Stimulated activated CD8-positive, alpha-beta memory T cell treated with anti-CD3 and anti-CD28 coated beads, Interleukin-15, amount 100 ng/mL, for 4 hours (primary cell): ENCODE measurements at regions not wholly inside any gene's neighbourhood (a gene's known extent, or its start where the extent isn't known, plus 50 kb on each side); places are given as distances from the start of the nearest gene placed in this dataset.

Experiments
- DNase-seq, 2 donors: peaks; one replicate each; pipeline ENCODE4 v3.0.0-alpha.2; 2020; ENCODE audit warnings: low read depth in 2 of 2

- DNase-seq, result no peak
Observed at GRCh38 chr18:78645216-78645615, 334.4 kb upstream of the SALL3 start.

DNA sequence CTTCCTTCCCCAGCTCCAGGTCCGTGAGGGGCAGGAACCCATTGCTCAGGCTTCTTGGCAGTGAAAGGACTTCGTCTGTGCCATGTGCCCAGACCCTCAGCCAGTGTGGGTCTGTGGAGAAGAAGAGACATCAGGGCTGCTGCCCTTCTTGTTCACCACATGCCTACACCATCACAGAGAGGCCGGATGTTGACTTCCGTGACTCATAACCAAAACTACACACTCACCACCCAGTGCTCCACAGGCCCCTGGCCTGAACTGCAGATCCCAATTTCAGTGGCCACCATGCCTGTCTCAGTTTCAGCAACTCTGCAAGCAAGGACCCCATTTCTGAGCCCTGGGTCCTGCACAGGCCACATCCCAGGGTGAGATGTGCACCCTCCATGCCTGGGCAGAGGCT is 332.6 kb upstream of the SALL3 start:
- DNase-seq, result no peak

GRCh38 chr18:78649421-78649820 is 330.2 kb upstream of the SALL3 start:
- DNase-seq, result no peak

DNA sequence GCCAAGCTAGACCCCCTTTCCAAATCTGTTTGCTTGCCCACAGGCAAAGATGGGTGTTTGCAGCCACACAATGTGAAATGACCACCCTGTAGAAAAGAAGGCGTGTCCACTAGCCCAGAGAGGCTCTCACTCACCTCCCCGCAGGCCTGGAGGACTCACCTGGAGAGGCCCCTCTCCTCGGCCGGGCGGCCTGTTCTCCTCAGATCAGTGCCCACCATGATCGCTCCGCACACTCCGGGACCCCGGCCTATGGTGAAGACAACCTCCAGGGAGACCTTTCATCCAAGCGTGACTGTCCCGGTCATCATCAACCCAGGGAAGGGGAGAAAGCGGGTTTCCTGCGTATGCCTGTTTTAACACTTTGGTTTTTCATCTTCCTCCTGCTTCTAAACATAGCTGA is 328.7 kb upstream of the SALL3 start:
- no peak for DNase-seq

- no peak for DNase-seq
Observed at GRCh38 chr18:78652001-78652545, 327.5 kb upstream of the SALL3 start.

- DNase-seq, result no peak
Observed at GRCh38 chr18:78655921-78656320, 323.7 kb upstream of the SALL3 start.

DNA sequence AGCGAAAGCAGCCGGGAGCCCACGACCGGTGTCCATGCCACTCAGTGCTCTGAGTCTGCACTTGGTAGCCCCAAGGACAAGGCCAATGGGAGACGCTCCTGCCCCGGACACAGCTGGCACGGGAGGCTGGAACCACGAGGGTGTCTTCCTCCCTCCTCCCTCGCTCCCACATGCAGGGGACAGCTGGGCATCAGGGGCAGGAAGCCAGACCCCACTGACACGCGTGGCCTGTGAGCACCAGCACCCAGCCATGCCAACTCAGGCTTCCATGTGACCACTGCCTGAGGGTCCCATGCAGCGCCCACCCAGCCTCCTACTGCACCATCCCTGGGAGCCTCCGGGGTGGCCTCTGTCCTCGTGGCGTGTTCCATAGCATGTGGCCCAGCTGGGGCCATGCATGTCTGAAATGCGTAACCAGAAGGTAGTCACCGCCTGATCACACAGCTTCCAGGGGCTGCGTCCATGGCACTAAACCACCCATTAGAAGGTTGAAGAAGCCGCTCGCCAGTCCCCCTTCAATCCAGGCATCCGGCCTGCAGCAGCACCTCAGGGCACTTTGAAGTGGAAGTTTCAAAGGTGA is 323.2 kb upstream of the SALL3 start:
- DNase-seq, result no peak

DNA sequence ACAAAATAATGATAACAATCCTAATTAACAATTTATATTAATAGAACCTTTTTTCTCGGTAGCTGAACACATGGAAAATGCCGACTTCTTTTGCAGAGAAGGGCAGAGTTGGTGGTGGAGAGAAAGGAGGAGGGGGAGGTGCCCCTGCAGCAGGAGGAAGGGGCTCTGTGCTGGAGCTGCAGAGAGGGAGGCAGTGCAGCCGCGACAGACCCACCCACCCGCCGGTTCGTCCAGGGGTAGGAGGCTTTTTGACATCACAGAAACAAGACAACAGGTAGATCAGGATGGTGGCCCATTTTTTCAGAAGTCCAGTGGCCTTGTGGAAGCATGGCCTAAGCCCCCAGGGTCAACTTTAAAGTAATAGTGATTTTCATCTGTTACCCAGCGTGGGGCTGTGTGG is 321.1 kb upstream of the SALL3 start:
- no peak for DNase-seq

GRCh38 chr18:78659057-78659456 is 320.6 kb upstream of the SALL3 start:
- DNase-seq, result no peak

DNA sequence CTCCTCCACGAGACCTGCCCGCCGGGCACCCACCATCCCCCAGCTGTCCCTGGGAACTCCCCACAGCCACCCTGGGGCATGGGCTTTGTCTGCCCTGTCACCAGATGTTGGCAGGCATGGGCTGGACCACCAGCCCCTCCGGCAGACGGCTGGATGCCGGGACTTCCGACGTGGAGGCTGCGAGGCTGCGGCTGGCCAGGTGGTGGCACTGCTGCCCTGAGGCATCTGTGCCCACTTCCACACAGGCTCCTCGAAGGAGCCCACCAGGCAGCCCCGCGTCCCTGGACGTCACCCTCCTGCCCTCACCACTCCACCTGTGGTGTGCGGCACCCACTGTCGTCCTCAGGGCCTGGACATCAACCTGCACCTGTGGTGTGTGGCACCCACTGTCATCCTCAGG is 319.9 kb upstream of the SALL3 start:
- no peak for DNase-seq

DNA sequence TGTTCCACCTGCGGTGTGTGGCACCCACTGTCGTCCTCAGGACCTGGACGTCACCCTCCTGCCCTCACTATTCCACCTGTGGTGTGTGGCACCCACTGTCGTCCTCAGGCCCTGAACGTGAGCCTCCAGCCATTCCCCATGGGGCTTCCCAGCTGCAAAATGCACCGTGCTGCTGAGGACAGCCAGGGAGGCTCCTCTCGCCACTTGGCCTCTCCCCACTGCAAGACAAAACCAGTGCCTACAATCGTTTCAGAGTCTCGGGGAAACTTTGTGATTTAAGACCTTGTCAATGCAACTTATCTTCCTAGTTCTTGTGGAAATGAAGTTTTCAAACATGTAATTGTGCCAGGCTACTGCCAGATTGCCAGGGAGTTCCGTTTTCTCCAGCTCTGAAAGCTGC is 319.3 kb upstream of the SALL3 start:
- DNase-seq, result no peak

GRCh38 chr18:78661316-78661715 is 318.3 kb upstream of the SALL3 start:
- no peak for DNase-seq

DNA sequence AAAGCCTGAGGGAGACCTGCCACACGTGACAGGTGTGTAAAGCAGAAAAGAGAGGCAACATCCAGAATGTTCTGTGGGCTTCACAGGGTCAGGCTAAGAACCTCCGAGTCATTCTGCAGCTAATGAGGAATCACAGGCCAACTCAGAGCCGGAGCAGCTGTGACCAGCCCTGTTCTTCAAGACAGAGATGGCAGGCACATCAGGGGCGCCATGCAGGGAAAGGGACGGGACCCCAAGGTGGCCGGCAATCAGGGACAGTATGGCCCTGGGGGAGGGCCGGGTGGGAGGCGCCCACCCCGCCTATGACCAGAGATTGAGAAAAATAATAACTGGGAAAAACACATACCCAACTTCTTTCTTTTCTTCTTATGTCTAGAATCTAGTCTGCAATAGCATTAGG is 316.7 kb upstream of the SALL3 start:
- DNase-seq, result no peak

DNA sequence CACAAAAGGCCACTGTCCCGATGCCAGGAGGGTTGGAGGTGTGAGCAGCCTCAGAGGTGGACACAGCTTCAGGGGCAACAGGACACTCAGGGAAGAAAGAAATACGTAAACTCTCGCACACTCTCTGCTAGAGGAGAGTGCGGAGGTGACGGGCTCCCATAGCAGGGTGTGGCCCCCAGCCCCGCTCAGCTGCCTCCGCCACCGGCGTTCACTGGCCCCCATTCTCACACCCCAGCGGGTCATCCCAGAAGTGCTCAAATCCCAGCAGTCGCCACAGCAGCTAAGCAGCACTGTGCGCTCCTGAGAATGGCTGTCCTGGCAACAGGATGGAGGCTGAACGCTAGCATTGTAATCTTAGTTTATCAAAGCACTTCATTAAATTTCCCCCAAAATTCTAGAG is 315.6 kb upstream of the SALL3 start:
- no peak for DNase-seq

- DNase-seq, result no peak
Observed at GRCh38 chr18:78664848-78665247, 314.8 kb upstream of the SALL3 start.

DNA sequence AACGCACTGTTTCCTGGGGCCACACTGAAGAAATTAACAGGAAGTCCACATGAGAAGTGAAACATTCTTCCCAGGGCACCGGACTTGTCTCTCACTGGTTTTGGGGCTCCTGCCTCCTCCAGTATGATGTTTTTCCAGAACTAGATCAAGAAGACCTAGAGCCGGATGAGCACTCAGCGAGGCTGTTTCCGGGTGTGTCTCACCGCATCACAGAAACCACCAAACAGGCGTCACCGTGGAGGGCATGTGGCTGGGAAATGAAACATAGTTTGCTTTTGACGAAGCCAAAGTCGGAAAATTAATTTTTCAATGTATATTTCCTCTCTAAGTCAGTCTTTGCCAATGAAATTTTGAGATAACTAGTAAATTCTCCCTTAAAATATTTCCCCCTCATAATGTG is 314.0 kb upstream of the SALL3 start:
- DNase-seq, result no peak

DNA sequence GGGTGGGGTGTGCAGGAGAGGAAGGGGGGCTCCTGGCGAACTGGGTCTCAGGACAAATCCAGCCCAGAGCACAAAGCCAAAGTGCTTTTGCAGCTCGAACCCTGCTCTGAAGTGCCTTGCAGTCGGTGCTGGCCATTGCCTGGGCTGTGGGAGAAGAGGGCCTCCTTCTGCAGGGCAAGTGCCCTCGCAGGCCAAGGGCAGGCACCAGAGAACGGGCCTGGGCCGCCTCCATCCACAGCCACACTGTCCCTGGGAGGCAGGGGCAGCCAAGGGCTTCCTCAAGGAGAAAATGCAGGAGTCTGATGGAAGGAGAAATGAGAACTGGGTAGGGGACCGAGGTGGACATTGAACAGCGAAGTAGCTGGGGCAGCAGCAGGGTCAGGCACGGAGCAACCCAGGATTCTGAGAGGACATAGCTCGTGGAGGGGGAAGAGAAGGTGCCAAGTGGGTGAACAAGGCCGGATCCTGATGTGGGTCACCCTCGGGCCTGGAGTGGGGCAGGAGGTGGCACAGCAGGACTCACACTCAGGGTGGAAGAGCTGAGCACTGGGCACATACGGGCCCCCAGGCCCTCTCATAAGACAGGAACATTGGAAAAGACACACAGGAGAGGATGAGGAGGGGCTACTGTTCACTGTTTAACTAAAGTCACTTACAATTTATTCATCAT is 312.8 kb upstream of the SALL3 start:
- no peak for DNase-seq

DNA sequence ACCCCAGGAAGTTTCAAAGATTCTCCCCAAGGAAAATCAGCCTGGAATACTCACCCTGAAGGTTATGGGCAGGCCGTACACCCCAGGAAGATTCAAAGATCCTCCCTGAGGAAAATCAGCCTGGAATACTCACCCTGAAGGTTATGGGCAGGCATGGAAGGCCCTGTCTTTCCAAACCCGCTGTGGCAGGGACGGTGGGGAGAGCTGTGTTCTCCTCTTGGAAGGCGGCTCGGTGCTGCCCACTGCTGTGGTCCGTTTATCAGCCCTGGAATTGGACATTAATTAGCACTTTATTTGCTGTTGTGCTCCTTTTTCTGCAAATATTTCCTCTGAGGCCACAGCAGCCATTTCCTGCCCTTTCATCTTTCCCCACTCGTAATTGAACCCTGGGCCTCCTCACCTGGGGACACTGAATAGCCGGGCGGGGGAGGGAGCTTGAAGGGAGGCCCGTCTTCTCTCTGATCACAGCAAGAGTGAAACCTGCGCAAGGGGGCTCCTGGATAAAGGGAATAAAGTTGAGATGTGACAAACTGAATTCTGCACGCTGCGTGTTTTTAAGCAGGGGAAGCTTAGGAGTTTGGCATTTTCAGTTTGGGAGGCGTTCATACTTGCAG is 308.7 kb upstream of the SALL3 start:
- no peak for DNase-seq

- no peak for DNase-seq
Observed at GRCh38 chr18:78671551-78671950, 308.1 kb upstream of the SALL3 start.

- DNase-seq, result no peak
Observed at GRCh38 chr18:78672862-78673446, 306.7 kb upstream of the SALL3 start.

GRCh38 chr18:78673516-78674321 is 305.9 kb upstream of the SALL3 start:
- no peak for DNase-seq

DNA sequence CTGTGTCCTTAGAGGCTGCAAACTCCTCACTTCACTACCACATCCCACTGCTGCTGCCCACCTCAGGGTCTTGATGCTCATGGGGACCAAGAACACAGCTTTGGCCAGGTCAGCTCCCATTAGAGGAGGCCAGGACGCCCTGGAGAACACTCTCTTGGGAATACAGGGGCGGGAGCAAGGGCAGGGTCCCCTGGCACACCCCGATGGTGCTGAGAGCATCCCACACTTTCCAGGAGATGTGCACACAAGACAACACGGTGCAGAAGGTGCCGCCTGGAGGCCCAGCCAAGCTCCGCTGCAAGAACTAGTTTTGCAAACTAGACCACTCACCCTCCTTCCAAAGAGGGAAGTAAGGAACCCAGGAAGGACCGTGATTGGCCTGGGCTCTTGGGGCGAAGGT is 304.4 kb upstream of the SALL3 start:
- no peak for DNase-seq
